Activated CD8-positive, alpha-beta T cell treated with anti-CD3 and anti-CD28 coated beads for 36 hours (primary cell): ENCODE measurements at regions not wholly inside any gene's neighbourhood (a gene's known extent, or its start where the extent isn't known, plus 50 kb on each side); places are given as distances from the start of the nearest gene placed in this dataset.

Experiments used
- ATAC-seq: fragments of 200-7000 bp; cut with Tn5 transposase; one replicate; pipeline ENCODE4 v1.10.0; 2021; ENCODE audit warnings: mild to moderate bottlenecking, moderate library complexity
- CTCF ChIA-PET: fragments of 350-600 bp; sonication (Branson Sonifier 250); formaldehyde crosslinking; loops from one replicate; lab custom pipeline; 2021; ENCODE audit warnings: antibody characterized with exemption; lab: Charles Lee
- POLR2A ChIA-PET: fragments of 350-600 bp; sonication (Branson Sonifier 250); formaldehyde crosslinking; loops from one replicate; lab custom pipeline; 2021; ENCODE audit warnings: antibody characterized with exemption; lab: Charles Lee
- DNase-seq: peaks from one replicate; pipeline ENCODE4 v3.0.0-alpha.2; 2020
- H3K27ac Mint-ChIP-seq: one replicate; pipeline ENCODE4 v1.8.0; 2021; ENCODE audit warnings: mild to moderate bottlenecking, mixed read lengths
- H3K27me3 Mint-ChIP-seq: one replicate; pipeline ENCODE4 v1.8.0; 2021; ENCODE audit warnings: mixed read lengths
- H3K36me3 Mint-ChIP-seq: one replicate; pipeline ENCODE4 v1.8.0; 2021; ENCODE audit warnings: low read depth, mixed read lengths
- H3K4me1 Mint-ChIP-seq: one replicate; pipeline ENCODE4 v1.8.0; 2021; ENCODE audit warnings: low read depth, mixed read lengths
- H3K4me3 Mint-ChIP-seq: one replicate; pipeline ENCODE4 v1.8.0; 2021; ENCODE audit warnings: mild to moderate bottlenecking, moderate library complexity, mixed read lengths
- H3K9me3 Mint-ChIP-seq: one replicate; pipeline ENCODE4 v1.8.0; 2021; ENCODE audit warnings: mixed read lengths
- CTCF ChIP-seq: fragments of 200-600 bp; IDR thresholded peaks from one replicate; pipeline ENCODE4 v1.8.0; 2022; ENCODE audit warnings: antibody characterized with exemption, mild to moderate bottlenecking
- intact Hi-C: fragments of 100-400 bp; cut with micrococcal nuclease; formaldehyde crosslinking; loops from one replicate; pipeline ENCODE4 v1.10.0; 2022

GRCh38 chr7:142556740-142557139 is 192.5 kb upstream of the PRSS1 start:
- H3K9me3 Mint-ChIP-seq, result no peaks in the 10 kb centered on the region
- no peak for ATAC-seq

GRCh38 chr7:142554560-142555532 is 194.4 kb upstream of the PRSS1 start:
- DNase-seq, result no peak
- intact Hi-C loops, result no loop called here
- Mint-ChIP-seq H3K9me3 (no peaks in the 10 kb centered on the region), H3K27me3 (peaks cover 2% of the 10 kb centered on the region), H3K4me3 (peak overlapping the region; percentile 26), H3K36me3 (no peaks in the 10 kb centered on the region), H3K27ac (no peak overlapping the region), H3K4me1 (no peaks in the 10 kb centered on the region)
- no peak for TF ChIP-seq CTCF
- ChIA-PET POLR2A (interaction anchor here (1.2 kb wide), 1 partner anchor 19 kb away, joined by 4 read pairs; no protein-coding TSS in a partner anchor), CTCF (interaction anchor here (1.3 to 1.7 kb wide), 4 partner anchors 19 to 72 kb away, joined by 3 to 7 read pairs (median 4); no protein-coding TSS in a partner anchor)
- ATAC-seq, result no peak

More at GRCh38 chr7:142556740-142557139, 192.5 kb upstream of the PRSS1 start:
- intact Hi-C loops, result no loop called here
- no peak for TF ChIP-seq CTCF
- Mint-ChIP-seq H3K36me3 (no peaks in the 10 kb centered on the region), H3K27me3 (peaks cover 2% of the 10 kb centered on the region), H3K4me3 (no peak overlapping the region), H3K27ac (no peak overlapping the region), H3K4me1 (no peaks in the 10 kb centered on the region)
- peak; percentile 25 for DNase-seq
- ChIA-PET CTCF (interaction anchor here (0.7 kb wide), 1 partner anchor 31 kb away, joined by 3 read pairs; no protein-coding TSS in a partner anchor), POLR2A (no interaction called here)

GRCh38 chr7:142553216-142553615 is 196.1 kb upstream of the PRSS1 start:
- no peak for DNase-seq
- TF ChIP-seq CTCF, result no peak
- Mint-ChIP-seq H3K4me3 (no peak overlapping the region), H3K4me1 (no peaks in the 10 kb centered on the region), H3K9me3 (no peaks in the 10 kb centered on the region), H3K27me3 (peaks cover 2% of the 10 kb centered on the region), H3K27ac (no peak overlapping the region), H3K36me3 (no peaks in the 10 kb centered on the region)
- ChIA-PET CTCF (interaction anchor here (2.5 kb wide), 1 partner anchor 18 kb away, joined by 11 read pairs; no protein-coding TSS in a partner anchor), POLR2A (no interaction called here)
- no peak for ATAC-seq
- intact Hi-C loops, result no loop called here

- no peaks in the 10 kb centered on the region for H3K36me3 Mint-ChIP-seq
- CTCF ChIA-PET, result interaction anchor here (2.4 kb wide), 1 partner anchor 9 kb away, joined by 8 read pairs; no protein-coding TSS in a partner anchor
- no peak for TF ChIP-seq CTCF
- H3K9me3 Mint-ChIP-seq, result no peaks in the 10 kb centered on the region
- H3K27me3 Mint-ChIP-seq, result no peaks in the 10 kb centered on the region
- POLR2A ChIA-PET, result no interaction called here
- no peak overlapping the region for H3K4me3 Mint-ChIP-seq
- ATAC-seq, result no peak
- H3K27ac Mint-ChIP-seq, result no peak overlapping the region
- DNase-seq, result no peak
- H3K4me1 Mint-ChIP-seq, result no peaks in the 10 kb centered on the region
- intact Hi-C loops, result no loop called here
Observed at GRCh38 chr7:142548978-142549377, 200.3 kb upstream of the PRSS1 start.

GRCh38 chr7:142546452-142546851 is 202.8 kb upstream of the PRSS1 start:
- intact Hi-C loops, result no loop called here
- ATAC-seq (no peak), DNase-seq (no peak)
- Mint-ChIP-seq H3K27ac (no peak overlapping the region), H3K4me3 (no peak overlapping the region), H3K36me3 (no peaks in the 10 kb centered on the region), H3K27me3 (no peaks in the 10 kb centered on the region), H3K9me3 (no peaks in the 10 kb centered on the region), H3K4me1 (no peaks in the 10 kb centered on the region)
- POLR2A ChIA-PET, result interaction anchor here (0.6 kb wide), 1 partner anchor 16 kb away, joined by 3 read pairs; no protein-coding TSS in a partner anchor
- CTCF ChIA-PET, result interaction anchor here (1.1 to 1.7 kb wide), 4 partner anchors 11 to 20 kb away, joined by 3 to 11 read pairs (median 7); no protein-coding TSS in a partner anchor
- TF ChIP-seq CTCF, result no peak
